ENCODE measurements at regions not wholly inside any gene's neighbourhood (a gene's known extent, or its start where the extent isn't known, plus 50 kb on each side); places are given as distances from the start of the nearest gene placed in this dataset.

DNA sequence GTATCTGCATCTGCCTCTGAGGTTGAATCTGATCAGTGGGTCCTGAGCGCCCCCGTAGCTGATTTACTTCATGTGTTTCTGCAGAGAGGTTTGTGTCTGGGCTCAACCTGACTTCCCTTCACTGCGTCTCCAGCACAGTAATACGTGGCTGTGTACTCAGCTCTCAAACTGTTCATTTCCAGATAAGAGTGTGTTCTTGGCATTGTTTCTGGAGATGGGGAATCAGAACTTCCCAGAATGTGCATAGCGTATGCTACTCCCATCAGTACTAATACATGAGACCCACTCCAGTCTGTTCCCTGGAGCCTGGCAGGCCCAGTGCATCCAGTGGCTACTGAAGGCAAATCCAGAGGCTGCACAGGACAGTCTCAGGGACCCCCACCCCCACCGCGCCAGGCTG, 1297.2 kb downstream of the TMEM121 start:
- DNase-seq (ENCODE audit: low read depth) = peak; percentile 59
- peak overlapping the region; percentile 72 for H3K4me3 ChIP-seq (ENCODE audit: low read depth, low read length)
- no peak for TF ChIP-seq CTCF (IDR thresholded peaks at IDR 0.05; ENCODE audit: insufficient read depth, low read depth, low read length, missing control alignments)

GRCh38 chr14:106826833-106827369, 1300.5 kb downstream of the TMEM121 start:
- TF ChIP-seq CTCF (IDR thresholded peaks at IDR 0.05; ENCODE audit: insufficient read depth, low read depth, low read length, missing control alignments) = no peak
- DNase-seq (ENCODE audit: low read depth) = no peak
- H3K4me3 ChIP-seq (ENCODE audit: low read depth, low read length) = no peak overlapping the region

- no peak overlapping the region for H3K4me3 ChIP-seq (ENCODE audit: low read depth, low read length)
- peak; percentile 99 for DNase-seq (ENCODE audit: low read depth)
- TF ChIP-seq CTCF (IDR thresholded peaks at IDR 0.05; ENCODE audit: insufficient read depth, low read depth, low read length, missing control alignments) = peak; percentile 100
Measured at GRCh38 chr14:106831322-106831720, 1304.9 kb downstream of the TMEM121 start.

DNA sequence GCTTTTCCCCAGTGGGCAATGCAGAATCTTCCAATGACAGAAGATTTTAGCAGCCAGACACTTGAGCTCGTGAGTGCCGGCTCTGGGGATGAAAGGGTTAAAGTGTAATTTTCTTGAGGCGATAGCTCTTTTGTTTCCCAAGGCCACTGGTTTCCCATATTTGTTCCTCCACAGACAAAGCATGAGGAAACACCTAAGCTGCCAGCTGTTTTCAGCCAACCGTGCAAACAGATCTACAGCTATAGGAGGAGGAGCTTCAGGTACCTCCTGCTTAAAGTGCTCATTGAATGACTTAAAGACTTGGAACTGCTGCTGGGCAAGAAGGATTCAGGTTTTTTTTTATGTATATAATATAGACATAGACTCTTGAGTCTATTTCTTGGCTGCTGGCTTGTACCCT, 1311.5 kb downstream of the TMEM121 start:
- no peak for DNase-seq (ENCODE audit: low read depth)
- TF ChIP-seq CTCF (IDR thresholded peaks at IDR 0.05; ENCODE audit: insufficient read depth, low read depth, low read length, missing control alignments) = no peak

DNA sequence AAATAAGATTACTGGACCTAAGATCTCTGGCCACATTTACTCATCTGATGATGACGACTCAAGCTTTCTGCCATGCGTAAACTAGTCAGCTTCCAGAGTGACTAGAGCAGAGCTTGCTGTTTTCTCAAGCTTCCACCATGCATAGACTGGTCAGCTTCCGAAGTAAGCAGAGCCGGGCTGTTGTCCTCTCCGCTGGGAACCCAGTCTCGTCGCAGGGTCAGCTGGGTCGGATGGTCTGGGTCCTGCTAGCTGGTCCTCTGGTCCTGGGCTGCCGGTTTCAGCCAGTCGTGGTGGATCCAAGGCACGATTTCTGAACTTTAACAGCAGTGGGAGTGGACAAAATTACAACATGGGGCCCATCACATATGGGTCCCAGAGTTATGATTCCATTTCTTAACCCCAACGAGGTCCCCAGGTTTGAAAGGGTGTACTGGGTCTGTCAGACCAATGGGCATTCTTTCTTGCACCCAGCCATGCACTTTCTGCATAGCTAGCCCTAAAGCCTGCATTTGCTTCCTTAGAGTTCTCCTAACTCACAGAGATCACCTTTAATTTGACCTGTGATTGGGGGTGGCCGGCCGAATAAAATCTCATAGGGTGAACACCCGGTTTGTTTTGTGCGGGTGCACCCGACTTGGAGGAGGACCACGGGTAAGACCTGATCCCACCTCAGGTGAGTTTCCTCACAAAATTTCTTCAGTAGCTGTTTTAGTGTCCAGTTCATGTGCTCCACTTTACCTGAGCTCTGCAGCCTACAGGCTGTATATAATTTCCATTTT, 1312.8 kb downstream of the TMEM121 start:
- TF ChIP-seq CTCF (IDR thresholded peaks at IDR 0.05; ENCODE audit: insufficient read depth, low read depth, low read length, missing control alignments) = no peak
- no peak for DNase-seq (ENCODE audit: low read depth)
- no peak overlapping the region for H3K4me3 ChIP-seq (ENCODE audit: low read depth, low read length)

More for the DNA sequence above, 1311.5 kb downstream of the TMEM121 start:
- H3K4me3 ChIP-seq (ENCODE audit: low read depth, low read length) = no peak overlapping the region

- H3K4me3 ChIP-seq (ENCODE audit: low read depth, low read length) = no peak overlapping the region
- DNase-seq (ENCODE audit: low read depth) = peak; percentile 56
- TF ChIP-seq CTCF (IDR thresholded peaks at IDR 0.05; ENCODE audit: insufficient read depth, low read depth, low read length, missing control alignments) = peak; percentile 31
Measured at GRCh38 chr14:106840258-106840657, 1313.9 kb downstream of the TMEM121 start.
